ENCODE measurements at regions not wholly inside any gene's neighbourhood (a gene's known extent, or its start where the extent isn't known, plus 50 kb on each side); places are given as distances from the start of the nearest gene placed in this dataset.

GRCh38 chr5:1662559-1663085, 137.0 kb downstream of the MRPL36 start:
- no peak for DNase-seq (ENCODE audit: low spot score)
- no peaks in the 10 kb centered on the region for H3K36me3 ChIP-seq (replicated peaks in 1 of 2; ENCODE audit: control insufficient read depth in 1 of 2, insufficient read depth in 2 of 2, low read length in 2 of 2)
- intact Hi-C loops (cut with micrococcal nuclease; ENCODE audit: unreplicated experiment) (no loop called here), in situ Hi-C loops (cut with HindIII; ENCODE audit: extremely low pct_ligation_motif_present, low pct_unique_long_range_greater_than_20kb) (no loop called here)
- peaks cover 13 to 79% of the 10 kb centered on the region in 2 experiments; a peak in 4 of 5 replicates for H3K27me3 ChIP-seq (ENCODE audit: control insufficient read depth in 1 of 2, insufficient read depth in 2 of 2, low read length in 2 of 2)
- no peaks in the 10 kb centered on the region for H3K9me3 ChIP-seq (ENCODE audit: low read length)
- no peaks in the 10 kb centered on the region for H4K20me1 ChIP-seq (ENCODE audit: insufficient read depth, low read length)
- no peak overlapping the region for H3K27ac ChIP-seq (ENCODE audit: extremely low read length, insufficient read depth, low read length)
- no peak for ATAC-seq
- no peaks in the 10 kb centered on the region for H3K79me2 ChIP-seq (ENCODE audit: insufficient read depth, low read length)
- 0 out of 2 replicates have a peak, but pooled peaks have one; percentile 3 for TF ChIP-seq MNT (IDR thresholded peaks at IDR 0.05)
- TF ChIP-seq ATRX (CRISPR knock-in tag; IDR thresholded peaks at IDR 0.05; ENCODE audit: borderline replicate concordance): no peak
- no peak for TF ChIP-seq ZNF558 (CRISPR knock-in tag; IDR thresholded peaks at IDR 0.05; ENCODE audit: borderline replicate concordance)
- 45% methylated on average over 7 of the region's 20 CpGs for WGBS (ENCODE audit: low lambda C conversion rate)
- no peak for FAIRE-seq
- H3K4me1 ChIP-seq (ENCODE audit: insufficient read depth, low read length): peaks cover 17% of the 10 kb centered on the region
- no peak overlapping the region for H2AFZ ChIP-seq (ENCODE audit: low read length)
- BruUV-seq (replicated peaks): no TSS peak
- H3K4me2 ChIP-seq (ENCODE audit: low read depth, low read length): no peak overlapping the region
- CTCF ChIA-PET (ENCODE audit: low intra/inter-chr PET ratio, low total read pairs): no interaction called here
- POLR2A ChIA-PET: no interaction called here
- no peak overlapping the region for H3K9ac ChIP-seq (ENCODE audit: insufficient read depth, low read depth, low read length)
- no peak overlapping the region for H3K4me3 ChIP-seq (replicated peaks in 1 of 3; ENCODE audit: insufficient read depth in 1 of 3, low read depth in 2 of 3, low read length in 3 of 3)

DNA sequence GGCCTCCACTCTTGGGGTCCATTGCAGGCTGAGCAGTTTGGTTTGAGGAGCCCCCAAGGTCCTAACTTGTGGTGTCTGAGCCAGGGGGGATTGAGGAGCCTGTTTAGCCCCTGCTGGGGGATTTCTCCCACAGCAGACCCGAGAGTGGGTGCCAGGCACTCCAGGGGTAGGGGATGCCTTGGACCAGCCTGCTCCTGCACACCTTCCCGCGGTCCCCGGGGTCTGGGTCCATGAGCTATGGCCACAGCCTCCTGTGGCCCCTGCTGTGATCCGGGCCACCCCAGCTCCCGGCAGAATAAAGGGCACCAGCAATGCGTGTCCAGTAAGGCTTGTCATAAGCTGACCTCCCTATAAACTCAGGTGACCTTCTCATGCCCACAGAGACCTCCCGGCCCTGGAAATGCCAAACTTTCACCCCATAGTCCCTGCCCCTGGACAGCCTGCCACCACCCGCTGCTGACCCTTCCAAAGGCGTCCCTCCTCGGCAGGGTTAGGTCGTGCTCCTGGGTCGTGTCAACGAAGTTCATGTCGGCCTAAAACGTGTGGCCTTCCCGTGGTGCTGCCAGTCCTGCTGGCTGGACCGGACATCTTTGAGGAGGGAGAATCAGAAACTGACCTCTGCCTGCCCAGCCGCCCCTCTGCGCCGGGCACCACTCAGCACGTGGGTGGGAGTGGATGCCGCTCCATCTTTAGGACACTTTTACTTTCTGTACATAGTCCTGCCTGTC, 137.6 kb downstream of the MRPL36 start:
- BruUV-seq (replicated peaks): no TSS peak
- intact Hi-C loops (cut with micrococcal nuclease; ENCODE audit: unreplicated experiment) (no loop called here), in situ Hi-C loops (cut with HindIII; ENCODE audit: extremely low pct_ligation_motif_present, low pct_unique_long_range_greater_than_20kb) (no loop called here)
- no peak for FAIRE-seq
- CTCF ChIA-PET (ENCODE audit: low intra/inter-chr PET ratio, low total read pairs): no interaction called here
- H3K4me2 ChIP-seq (ENCODE audit: low read depth, low read length): no peak overlapping the region
- peaks cover 17 to 84% of the 10 kb centered on the region in 2 experiments for H3K27me3 ChIP-seq (ENCODE audit: control insufficient read depth in 1 of 2, insufficient read depth in 2 of 2, low read length in 2 of 2)
- peaks cover 16% of the 10 kb centered on the region for H3K4me1 ChIP-seq (ENCODE audit: insufficient read depth, low read length)
- H3K36me3 ChIP-seq (replicated peaks in 1 of 2; ENCODE audit: control insufficient read depth in 1 of 2, insufficient read depth in 2 of 2, low read length in 2 of 2): no peaks in the 10 kb centered on the region
- H3K27ac ChIP-seq (ENCODE audit: extremely low read length, insufficient read depth, low read length): no peak overlapping the region
- POLR2A ChIA-PET: no interaction called here
- 40% methylated on average over 2 of the region's 23 CpGs for WGBS (ENCODE audit: low lambda C conversion rate)
- H3K9me3 ChIP-seq (ENCODE audit: low read length): no peaks in the 10 kb centered on the region
- no peaks in the 10 kb centered on the region for H3K79me2 ChIP-seq (ENCODE audit: insufficient read depth, low read length)
- no peak for ATAC-seq
- no peaks in the 10 kb centered on the region for H4K20me1 ChIP-seq (ENCODE audit: insufficient read depth, low read length)
- no peak overlapping the region for H2AFZ ChIP-seq (ENCODE audit: low read length)
- H3K9ac ChIP-seq (ENCODE audit: insufficient read depth, low read depth, low read length): no peak overlapping the region
- H3K4me3 ChIP-seq (replicated peaks in 1 of 3; ENCODE audit: insufficient read depth in 1 of 3, low read depth in 2 of 3, low read length in 3 of 3): no peak overlapping the region
- no peak for DNase-seq (ENCODE audit: low spot score)
- no peak for TF ChIP-seq MYC (CRISPR knock-in tag; IDR thresholded peaks at IDR 0.05; ENCODE audit: borderline replicate concordance)
- TF ChIP-seq, protein P1, sequence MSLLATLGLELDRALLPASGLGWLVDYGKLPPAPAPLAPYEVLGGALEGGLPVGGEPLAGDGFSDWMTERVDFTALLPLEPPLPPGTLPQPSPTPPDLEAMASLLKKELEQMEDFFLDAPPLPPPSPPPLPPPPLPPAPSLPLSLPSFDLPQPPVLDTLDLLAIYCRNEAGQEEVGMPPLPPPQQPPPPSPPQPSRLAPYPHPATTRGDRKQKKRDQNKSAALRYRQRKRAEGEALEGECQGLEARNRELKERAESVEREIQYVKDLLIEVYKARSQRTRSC (CRISPR knock-in tag; IDR thresholded peaks at IDR 0.05; ENCODE audit: low read depth): no peak
- no peak for TF ChIP-seq ZNF556 (CRISPR knock-in tag; IDR thresholded peaks at IDR 0.05; ENCODE audit: borderline replicate concordance)
- no peak for TF ChIP-seq CBX5 (CRISPR knock-in tag; IDR thresholded peaks at IDR 0.05; ENCODE audit: borderline replicate concordance)
- TF ChIP-seq, protein P2, sequence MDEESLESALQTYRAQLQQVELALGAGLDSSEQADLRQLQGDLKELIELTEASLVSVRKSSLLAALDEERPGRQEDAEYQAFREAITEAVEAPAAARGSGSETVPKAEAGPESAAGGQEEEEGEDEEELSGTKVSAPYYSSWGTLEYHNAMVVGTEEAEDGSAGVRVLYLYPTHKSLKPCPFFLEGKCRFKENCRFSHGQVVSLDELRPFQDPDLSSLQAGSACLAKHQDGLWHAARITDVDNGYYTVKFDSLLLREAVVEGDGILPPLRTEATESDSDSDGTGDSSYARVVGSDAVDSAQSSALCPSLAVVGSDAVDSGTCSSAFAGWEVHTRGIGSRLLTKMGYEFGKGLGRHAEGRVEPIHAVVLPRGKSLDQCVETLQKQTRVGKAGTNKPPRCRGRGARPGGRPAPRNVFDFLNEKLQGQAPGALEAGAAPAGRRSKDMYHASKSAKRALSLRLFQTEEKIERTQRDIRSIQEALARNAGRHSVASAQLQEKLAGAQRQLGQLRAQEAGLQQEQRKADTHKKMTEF (CRISPR knock-in tag; IDR thresholded peaks at IDR 0.05): no peak
- TF ChIP-seq ZBTB46 (CRISPR knock-in tag; IDR thresholded peaks at IDR 0.05; ENCODE audit: borderline replicate concordance): no peak
- TF ChIP-seq FOXK2 (IDR thresholded peaks at IDR 0.05): no peak
- TF ChIP-seq KDM5A (IDR thresholded peaks at IDR 0.05; ENCODE audit: borderline replicate concordance, low read length): no peak
- TF ChIP-seq ZNF75D (CRISPR knock-in tag; IDR thresholded peaks at IDR 0.05; ENCODE audit: borderline replicate concordance): no peak

Data from HepG2 (cell line).